HG03025 (cell line): ENCODE measurements at regions not wholly inside any gene's neighbourhood (a gene's known extent, or its start where the extent isn't known, plus 50 kb on each side); places are given as distances from the start of the nearest gene placed in this dataset.

Source experiments
- ATAC-seq: cut with Tn5 transposase; IDR thresholded peaks from one replicate; pipeline ENCODE4 v1.9.1; 2021; ENCODE audit warnings: mild to moderate bottlenecking, moderate library complexity; ENCODE audit not compliant: unreplicated experiment, low FRiP score

DNA sequence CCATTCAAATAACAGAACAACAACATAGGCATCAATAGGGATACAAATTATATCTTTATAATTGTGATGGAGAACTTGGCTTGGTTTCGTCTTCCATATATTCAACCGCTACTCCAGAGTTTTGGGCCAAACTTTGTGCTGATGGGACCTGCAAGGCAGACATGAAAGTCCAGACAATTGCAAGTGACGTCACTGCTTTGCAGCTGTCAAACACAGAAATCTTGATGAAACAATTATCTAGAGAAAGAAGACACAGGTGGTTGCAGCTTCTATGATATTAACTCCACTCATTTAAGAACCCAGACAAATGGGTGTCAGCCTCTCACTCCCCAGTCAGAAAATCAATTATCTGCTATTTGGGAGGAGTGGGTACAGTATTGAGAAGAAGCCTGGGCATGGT is 390.6 kb downstream of the NUF2 start:
- ATAC-seq = no peak

- ATAC-seq = no peak
Measured at GRCh38 chr1:163720294-163720693, 398.5 kb downstream of the NUF2 start.

- no peak for ATAC-seq
Measured at GRCh38 chr1:163725551-163725950, 403.8 kb downstream of the NUF2 start.

- no peak for ATAC-seq
Measured at GRCh38 chr1:163730411-163730821, 408.7 kb downstream of the NUF2 start.

GRCh38 chr1:163737261-163737660 is 415.5 kb downstream of the NUF2 start:
- no peak for ATAC-seq

- no peak for ATAC-seq
Measured at GRCh38 chr1:163744301-163744887, 422.6 kb downstream of the NUF2 start.

GRCh38 chr1:163745204-163745603 is 423.4 kb downstream of the NUF2 start:
- ATAC-seq = no peak

DNA sequence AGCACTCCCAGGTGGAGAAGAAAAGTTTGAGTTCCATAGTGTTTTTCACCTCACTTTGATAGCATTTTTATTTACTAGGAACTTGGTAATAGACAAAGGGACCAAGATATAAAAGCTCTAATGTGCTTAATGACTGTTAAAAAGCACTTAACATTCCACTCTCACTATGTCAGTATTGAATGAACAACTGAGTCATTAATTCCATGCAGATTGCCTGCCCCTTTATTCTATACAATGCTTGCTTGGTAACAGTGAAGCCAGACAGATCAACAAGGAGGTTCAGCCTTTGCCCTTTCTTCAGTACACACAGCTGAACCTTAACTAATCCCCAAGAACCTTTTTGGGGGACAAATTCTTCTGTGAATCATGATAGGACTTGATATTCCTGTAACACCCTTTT is 425.5 kb downstream of the NUF2 start:
- ATAC-seq = no peak

DNA sequence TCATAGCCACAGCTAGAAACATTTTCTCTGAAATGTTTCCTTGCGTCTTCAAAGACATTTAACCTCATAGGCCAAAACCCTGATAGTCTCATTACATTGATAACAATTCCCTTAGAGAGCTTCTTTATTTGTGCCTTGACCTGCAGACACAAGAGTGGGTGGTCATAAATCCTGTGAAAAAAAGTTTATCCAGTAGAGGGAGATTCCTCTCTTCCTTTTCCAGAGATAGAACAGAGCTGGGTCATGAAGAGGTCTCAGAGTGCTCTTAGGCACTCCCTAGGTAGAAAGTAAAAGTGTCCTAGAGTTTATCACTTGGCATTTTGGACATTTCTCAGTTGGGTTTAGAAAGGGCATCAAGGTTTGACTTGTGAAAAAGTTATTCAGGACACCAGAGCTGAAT is 426.1 kb downstream of the NUF2 start:
- ATAC-seq = no peak

DNA sequence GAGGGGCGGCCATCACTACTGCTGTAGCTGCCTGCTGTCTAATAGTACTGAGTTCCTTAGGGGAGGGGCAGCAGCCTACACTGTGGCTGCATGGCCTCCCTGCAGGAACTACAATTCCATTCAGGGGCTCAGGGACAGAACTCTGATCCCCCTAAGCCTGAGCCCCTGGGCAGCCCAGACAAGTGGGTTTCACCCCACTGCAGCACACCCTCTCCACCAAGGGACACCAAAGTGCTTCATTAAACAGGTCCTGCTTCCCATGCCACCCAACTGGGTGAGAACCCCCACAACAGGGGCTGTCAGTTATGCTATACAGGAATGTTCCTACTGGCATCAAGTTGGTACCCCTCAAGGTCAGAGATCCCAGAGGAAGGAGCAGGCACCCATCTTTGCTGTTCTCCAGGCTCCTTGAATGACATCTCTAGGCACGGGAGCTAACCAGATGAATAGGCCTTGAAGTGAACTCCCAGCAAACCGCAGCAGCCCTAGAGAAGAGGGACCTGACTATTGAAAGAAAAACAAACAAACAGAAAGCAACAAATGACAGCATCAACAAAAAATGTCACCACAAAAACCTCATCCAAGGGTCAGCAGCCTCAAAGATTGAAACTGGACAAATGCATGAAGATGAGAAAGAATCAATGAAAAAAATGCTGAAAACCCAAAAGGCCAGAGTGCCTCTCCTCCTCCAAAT is 437.4 kb downstream of the NUF2 start:
- no peak for ATAC-seq

DNA sequence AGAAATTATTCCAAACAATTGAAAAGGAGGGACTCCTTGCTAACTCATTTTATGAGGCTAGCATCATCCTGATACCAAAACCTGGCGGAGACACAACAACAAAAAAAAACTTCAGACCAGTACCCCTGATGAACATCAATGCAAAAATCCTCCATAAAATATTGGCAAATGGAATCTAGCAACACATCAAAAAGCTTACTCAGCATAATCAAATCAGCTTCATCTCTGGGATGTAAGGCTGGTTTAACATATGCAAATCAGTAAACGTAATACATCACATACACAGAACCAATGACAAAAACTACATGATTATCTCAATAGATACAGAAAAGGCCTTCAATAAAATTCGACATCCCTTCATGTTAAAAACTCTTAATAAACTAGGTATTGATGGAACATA is 440.1 kb downstream of the NUF2 start:
- ATAC-seq = no peak

DNA sequence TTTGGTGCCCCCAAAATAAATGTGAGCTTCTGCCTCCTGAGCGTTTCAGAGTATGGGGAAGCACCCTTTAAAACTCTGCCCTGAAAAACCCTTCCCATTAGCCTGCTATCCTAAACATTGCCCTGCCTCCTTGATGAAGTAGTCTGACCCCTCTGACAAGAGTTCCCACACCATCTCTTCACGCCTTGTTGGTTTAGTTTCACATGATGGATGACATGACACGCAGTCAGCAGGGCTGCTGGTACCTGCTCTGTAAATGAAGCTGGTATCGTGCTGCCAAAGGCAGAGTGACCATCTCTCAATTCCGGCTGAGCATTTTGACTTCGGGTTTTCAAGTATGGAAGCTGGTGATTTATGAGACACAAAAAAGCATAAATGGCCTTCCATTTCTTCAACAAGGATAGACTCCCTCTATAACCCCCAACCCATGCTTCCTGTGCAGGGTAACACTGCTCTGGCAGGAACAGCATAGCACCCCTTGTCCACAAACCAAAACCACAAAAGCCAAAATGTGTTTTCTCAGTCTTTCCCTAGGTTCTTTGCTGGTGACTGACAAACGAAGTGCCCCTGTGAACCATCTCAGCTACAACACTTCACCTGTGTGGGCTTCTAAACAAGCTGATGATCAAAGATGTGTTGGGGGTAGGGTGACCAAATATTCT is 444.6 kb downstream of the NUF2 start:
- no peak for ATAC-seq

- no peak for ATAC-seq
Measured at GRCh38 chr1:163768576-163768975, 446.8 kb downstream of the NUF2 start.

- no peak for ATAC-seq
Measured at GRCh38 chr1:163770265-163770664, 448.5 kb downstream of the NUF2 start.

DNA sequence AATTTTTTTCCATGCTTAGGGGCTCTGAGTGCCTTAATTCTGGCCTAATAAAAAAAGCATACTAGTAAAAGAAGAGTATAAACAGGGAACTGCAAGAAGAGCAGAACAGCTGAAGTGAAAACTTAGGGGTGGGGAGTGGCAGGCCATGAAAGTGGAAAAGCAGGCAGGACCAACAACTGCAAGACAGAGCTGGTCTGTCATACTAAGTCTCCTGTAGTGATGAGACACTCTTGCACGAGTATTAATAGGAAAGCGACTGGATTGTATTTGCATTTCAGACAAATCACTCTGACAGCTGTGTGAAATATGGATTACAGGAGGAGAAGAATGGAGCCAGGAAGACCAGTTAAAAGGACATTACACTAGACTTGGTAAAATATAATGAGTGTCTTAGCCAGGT is 449.9 kb downstream of the NUF2 start:
- no peak for ATAC-seq

GRCh38 chr1:163772246-163772645 is 450.5 kb downstream of the NUF2 start:
- no peak for ATAC-seq

DNA sequence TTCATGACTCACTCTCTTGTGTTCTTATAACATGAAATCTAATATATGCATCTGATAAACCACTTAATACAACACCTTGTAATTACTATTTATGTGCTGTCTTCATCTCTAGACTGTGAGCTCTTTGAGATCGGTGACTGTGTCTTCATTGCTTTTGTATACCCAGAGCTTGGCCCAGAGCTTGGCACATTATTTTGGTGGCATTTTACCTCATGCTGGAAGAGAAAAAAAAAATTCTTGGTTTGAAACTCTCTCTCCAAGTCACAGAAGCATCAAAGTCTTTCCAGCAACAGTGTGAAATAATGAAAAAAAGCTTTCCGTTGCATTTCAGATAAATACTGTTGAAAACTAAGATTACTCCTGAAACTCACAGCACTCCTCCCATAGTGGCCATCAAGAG is 451.6 kb downstream of the NUF2 start:
- no peak for ATAC-seq

- ATAC-seq = no peak
Measured at GRCh38 chr1:163774401-163774945, 452.7 kb downstream of the NUF2 start.

- no peak for ATAC-seq
Measured at GRCh38 chr1:163774978-163775620, 453.3 kb downstream of the NUF2 start.

DNA sequence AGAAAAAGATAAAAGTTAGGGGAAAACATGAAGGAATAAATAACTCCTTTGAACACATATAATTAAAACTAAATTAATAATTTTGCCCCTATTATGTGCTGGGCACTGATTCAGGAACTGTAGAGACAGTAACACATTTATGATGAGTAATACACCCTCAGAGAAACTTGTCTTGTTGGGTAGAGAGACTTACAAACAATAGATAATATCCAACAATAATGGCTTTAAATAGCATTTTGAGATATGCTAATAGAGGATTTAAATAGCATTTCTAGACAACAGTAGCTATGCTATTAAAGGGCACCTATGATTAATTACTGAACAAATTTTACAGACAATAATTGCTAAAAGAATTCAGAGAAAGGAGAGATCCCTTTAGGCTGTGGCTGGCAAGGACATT is 455.5 kb downstream of the NUF2 start:
- no peak for ATAC-seq

GRCh38 chr1:163781146-163781545 is 459.4 kb downstream of the NUF2 start:
- no peak for ATAC-seq
